ENCODE measurements at regions not wholly inside any gene's neighbourhood (a gene's known extent, or its start where the extent isn't known, plus 50 kb on each side); places are given as distances from the start of the nearest gene placed in this dataset.

DNA sequence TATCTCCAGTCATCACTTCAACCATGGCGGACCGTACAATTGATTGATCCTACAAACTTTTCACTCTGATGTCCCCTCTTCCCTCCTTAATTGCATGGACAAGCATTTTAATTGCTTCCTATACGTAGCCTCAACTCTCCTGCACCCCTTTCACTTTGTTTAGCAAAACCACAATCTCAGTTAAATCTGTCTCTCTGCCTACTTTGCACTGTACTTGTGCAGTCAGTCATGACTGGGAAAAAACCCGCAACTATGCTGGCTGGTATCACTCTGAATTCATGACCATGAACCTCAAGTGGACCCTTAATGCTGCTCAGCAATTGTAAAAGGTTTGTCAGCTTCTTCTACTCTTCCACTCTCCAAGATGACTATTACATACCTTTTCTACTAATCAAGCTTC, 51.7 kb upstream of the AFF2 start:
- no peak for DNase-seq
- intact Hi-C loops (cut with DNase I), result no loop called here
